Neural progenitor cell (in vitro differentiated cells): ENCODE measurements at regions not wholly inside any gene's neighbourhood (a gene's known extent, or its start where the extent isn't known, plus 50 kb on each side); places are given as distances from the start of the nearest gene placed in this dataset.

Source experiments
- DNase-seq: peaks from one replicate; pipeline ENCODE4 v3.0.0-alpha.2; 2016; ENCODE audit warnings: low spot score
- H2AFZ ChIP-seq: fragments of 200-600 bp; sonication (generic); replicated peaks from 2 replicates; pipeline ENCODE4 v1.6.1; 2016; ENCODE audit warnings: antibody characterized with exemption
- H3F3A ChIP-seq: fragments of 200-600 bp; sonication (generic); 2 replicates; pipeline ENCODE4 v1.6.1; 2016; ENCODE audit warnings: antibody characterized with exemption, low read depth
- H3K27ac ChIP-seq: fragments of 200-600 bp; sonication (generic); 2 replicates; pipeline ENCODE4 v1.5.1; 2016; ENCODE audit warnings: mild to moderate bottlenecking
- H3K27me3 ChIP-seq: fragments of 200-600 bp; sonication (generic); 2 replicates; pipeline ENCODE4 v1.6.1; 2016; ENCODE audit warnings: mild to moderate bottlenecking, moderate library complexity
- H3K36me3 ChIP-seq: fragments of 200-600 bp; sonication (generic); 2 replicates; pipeline ENCODE4 v1.5.1; 2016
- H3K4me1 ChIP-seq: fragments of 200-600 bp; sonication (generic); 2 replicates; pipeline ENCODE4 v1.6.1; 2016; ENCODE audit warnings: mixed run types
- H3K4me2 ChIP-seq: fragments of 200-600 bp; sonication (generic); 2 replicates; pipeline ENCODE4 v1.6.1; 2016
- H3K4me3 ChIP-seq: fragments of 200-600 bp; sonication (generic); 2 replicates; pipeline ENCODE4 v1.5.1; 2016
- H3K79me2 ChIP-seq: fragments of 200-600 bp; sonication (generic); 2 replicates; pipeline ENCODE4 v1.6.1; 2016; ENCODE audit warnings: low read depth
- H3K9ac ChIP-seq: fragments of 200-600 bp; sonication (generic); 2 replicates; pipeline ENCODE4 v1.6.1; 2016
- H3K9me3 ChIP-seq: fragments of 200-600 bp; sonication (generic); 2 replicates; pipeline ENCODE4 v1.5.1; 2016; ENCODE audit warnings: low read depth
- H4K20me1 ChIP-seq: fragments of 200-600 bp; sonication (generic); 2 replicates; pipeline ENCODE4 v1.6.1; 2016; ENCODE audit warnings: low read depth
- H3K27ac Mint-ChIP-seq: 3 replicates; pipeline ENCODE4 v1.8.0; 2021; ENCODE audit warnings: mixed read lengths
- H3K27me3 Mint-ChIP-seq: 2 replicates; pipeline ENCODE4 v1.8.0; 2022; ENCODE audit warnings: low read depth, mild to moderate bottlenecking, inconsistent platforms, moderate library complexity, mixed read lengths; ENCODE audit not compliant: insufficient read depth
- H3K36me3 Mint-ChIP-seq: 3 replicates; pipeline ENCODE4 v1.8.0; 2021; ENCODE audit warnings: mixed read lengths
- H3K4me1 Mint-ChIP-seq: 3 replicates; pipeline ENCODE4 v1.8.0; 2021; ENCODE audit warnings: mixed read lengths
- H3K4me3 Mint-ChIP-seq: 3 replicates; pipeline ENCODE4 v1.8.0; 2021; ENCODE audit warnings: mild to moderate bottlenecking, moderate library complexity, mixed read lengths
- H3K9me3 Mint-ChIP-seq: 3 replicates; pipeline ENCODE4 v1.8.0; 2020; ENCODE audit warnings: mixed read lengths
- EZH2 ChIP-seq: fragments of 200-600 bp; sonication (generic); IDR thresholded peaks from 2 replicates; pipeline ENCODE4 v1.6.1; 2017; ENCODE audit warnings: antibody characterized with exemption, mild to moderate bottlenecking, moderate library complexity
- EZH2phosphoT487 ChIP-seq: fragments of 200-600 bp; sonication (generic); IDR thresholded peaks from 2 replicates; pipeline ENCODE4 v1.6.1; 2017; ENCODE audit warnings: antibody characterized with exemption
- TF ChIP-seq, protein P1 (sequence below): fragments of 200-600 bp; sonication (generic); IDR thresholded peaks from 2 replicates; pipeline ENCODE4 v1.5.1; 2017; ENCODE audit warnings: antibody characterized with exemption, mild to moderate bottlenecking

- Mint-ChIP-seq H3K4me1 (peaks cover 36% of the 10 kb centered on the region), H3K36me3 (no peaks in the 10 kb centered on the region), H3K4me3 (no peak overlapping the region), H3K27me3 (peaks cover 20% of the 10 kb centered on the region), H3K9me3 (peaks cover 5% of the 10 kb centered on the region), H3K27ac (no peak overlapping the region)
- no peak overlapping the region for H2AFZ ChIP-seq
- no peaks in the 10 kb centered on the region for H4K20me1 ChIP-seq
- no peak for DNase-seq
- H3K27ac ChIP-seq, result no peak overlapping the region
- peaks cover 91% of the 10 kb centered on the region for H3K27me3 ChIP-seq
- TF ChIP-seq EZH2 (no peak), EZH2phosphoT487 (no peak)
- TF ChIP-seq, protein P1, sequence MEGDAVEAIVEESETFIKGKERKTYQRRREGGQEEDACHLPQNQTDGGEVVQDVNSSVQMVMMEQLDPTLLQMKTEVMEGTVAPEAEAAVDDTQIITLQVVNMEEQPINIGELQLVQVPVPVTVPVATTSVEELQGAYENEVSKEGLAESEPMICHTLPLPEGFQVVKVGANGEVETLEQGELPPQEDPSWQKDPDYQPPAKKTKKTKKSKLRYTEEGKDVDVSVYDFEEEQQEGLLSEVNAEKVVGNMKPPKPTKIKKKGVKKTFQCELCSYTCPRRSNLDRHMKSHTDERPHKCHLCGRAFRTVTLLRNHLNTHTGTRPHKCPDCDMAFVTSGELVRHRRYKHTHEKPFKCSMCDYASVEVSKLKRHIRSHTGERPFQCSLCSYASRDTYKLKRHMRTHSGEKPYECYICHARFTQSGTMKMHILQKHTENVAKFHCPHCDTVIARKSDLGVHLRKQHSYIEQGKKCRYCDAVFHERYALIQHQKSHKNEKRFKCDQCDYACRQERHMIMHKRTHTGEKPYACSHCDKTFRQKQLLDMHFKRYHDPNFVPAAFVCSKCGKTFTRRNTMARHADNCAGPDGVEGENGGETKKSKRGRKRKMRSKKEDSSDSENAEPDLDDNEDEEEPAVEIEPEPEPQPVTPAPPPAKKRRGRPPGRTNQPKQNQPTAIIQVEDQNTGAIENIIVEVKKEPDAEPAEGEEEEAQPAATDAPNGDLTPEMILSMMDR, result no peak
- H3K9me3 ChIP-seq, result no peaks in the 10 kb centered on the region
- H3K36me3 ChIP-seq, result no peaks in the 10 kb centered on the region
- H3K4me3 ChIP-seq, result no peak overlapping the region
- peaks cover 10% of the 10 kb centered on the region for H3K4me1 ChIP-seq
- no peak overlapping the region for H3K4me2 ChIP-seq
- no peaks in the 10 kb centered on the region for H3K79me2 ChIP-seq
- H3F3A ChIP-seq, result no peaks in the 10 kb centered on the region
- H3K9ac ChIP-seq, result no peak overlapping the region
These were observed 97.0 kb upstream of the PJA1 start for GRCh38 chrX:69262036-69262936.

DNA sequence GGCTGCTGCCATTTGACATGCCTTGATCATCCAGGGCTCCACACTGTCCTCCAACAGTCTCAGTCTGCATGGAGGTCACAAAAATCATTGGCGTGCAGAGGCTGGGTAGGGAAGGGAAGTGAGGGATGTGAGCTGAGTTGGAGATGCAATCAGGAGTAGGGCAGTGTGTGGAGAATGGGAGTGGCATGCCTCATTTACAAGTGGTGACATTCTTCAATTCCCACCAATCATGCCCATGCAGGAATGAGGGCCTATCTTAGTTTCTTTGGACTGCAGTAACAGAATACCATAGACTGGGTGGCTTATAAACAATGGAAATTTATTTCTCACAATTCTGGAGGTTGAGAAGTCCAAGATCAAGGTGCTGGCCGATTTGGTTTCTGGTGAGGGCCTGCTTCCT, 94.9 kb upstream of the PJA1 start:
- H3F3A ChIP-seq, result no peaks in the 10 kb centered on the region
- no peak overlapping the region for H3K4me3 Mint-ChIP-seq
- H3K27ac Mint-ChIP-seq, result peak overlapping the region; percentile 33

GRCh38 chrX:69258893-69259292, 93.6 kb upstream of the PJA1 start:
- H3K36me3 ChIP-seq, result no peaks in the 10 kb centered on the region
- H3K4me3 ChIP-seq, result no peak overlapping the region
- H3K27ac Mint-ChIP-seq, result no peak overlapping the region
- no peak for DNase-seq
- H3K4me1 Mint-ChIP-seq, result peaks cover 41% of the 10 kb centered on the region
- H3K36me3 Mint-ChIP-seq, result no peaks in the 10 kb centered on the region
- H3K79me2 ChIP-seq, result no peaks in the 10 kb centered on the region
- no peaks in the 10 kb centered on the region for H3F3A ChIP-seq
- H2AFZ ChIP-seq, result no peak overlapping the region
- no peak overlapping the region for H3K4me2 ChIP-seq
- H3K27me3 ChIP-seq, result peaks cover 57% of the 10 kb centered on the region
- H3K4me3 Mint-ChIP-seq, result no peak overlapping the region
- H3K27ac ChIP-seq, result no peak overlapping the region
- no peaks in the 10 kb centered on the region for H3K9me3 ChIP-seq
- peaks cover 7% of the 10 kb centered on the region for H3K9me3 Mint-ChIP-seq
- H4K20me1 ChIP-seq, result no peaks in the 10 kb centered on the region
- peaks cover 9% of the 10 kb centered on the region for H3K4me1 ChIP-seq
- no peak overlapping the region for H3K9ac ChIP-seq
- H3K27me3 Mint-ChIP-seq, result peaks cover 13% of the 10 kb centered on the region
- TF ChIP-seq, protein P1, result no peak
- no peak for TF ChIP-seq EZH2
- no peak for TF ChIP-seq EZH2phosphoT487

More for the DNA sequence above, 94.9 kb upstream of the PJA1 start:
- Histone ChIP-seq H3K36me3 (no peaks in the 10 kb centered on the region), H3K9ac (no peak overlapping the region), H3K27ac (no peak overlapping the region), H2AFZ (no peak overlapping the region), H3K27me3 (peaks cover 70% of the 10 kb centered on the region), H4K20me1 (no peaks in the 10 kb centered on the region), H3K4me1 (peaks cover 10% of the 10 kb centered on the region), H3K4me2 (no peak overlapping the region), H3K4me3 (no peak overlapping the region), H3K9me3 (no peaks in the 10 kb centered on the region), H3K79me2 (no peaks in the 10 kb centered on the region)
- H3K27me3 Mint-ChIP-seq, result peaks cover 19% of the 10 kb centered on the region
- H3K4me1 Mint-ChIP-seq, result peaks cover 41% of the 10 kb centered on the region
- TF ChIP-seq, protein P1, result no peak
- TF ChIP-seq EZH2phosphoT487, result no peak
- TF ChIP-seq EZH2, result no peak
- DNase-seq, result no peak
- H3K36me3 Mint-ChIP-seq, result no peaks in the 10 kb centered on the region
- peaks cover 5% of the 10 kb centered on the region for H3K9me3 Mint-ChIP-seq
